RWPE1 (cell line): ENCODE measurements at regions not wholly inside any gene's neighbourhood (a gene's known extent, or its start where the extent isn't known, plus 50 kb on each side); places are given as distances from the start of the nearest gene placed in this dataset.

Source experiments
- CTCF ChIA-PET: fragments of 350-600 bp; sonication (Branson Sonifier 250); formaldehyde crosslinking; extraction: SDS; loops from one replicate; lab custom pipeline; 2021; lab: Yijun Ruan, JAX
- POLR2A ChIA-PET: fragments of 400-600 bp; formaldehyde crosslinking; extraction: SDS; loops from one replicate; lab custom pipeline; 2020; ENCODE audit warnings: antibody characterized with exemption; ENCODE audit not compliant: low non-redundant PET; lab: Yijun Ruan, JAX
- DNase-seq: peaks from one replicate; pipeline ENCODE4 v3.0.0; 2012; ENCODE audit warnings: low spot score
- H3K27ac ChIP-seq: fragments of 450-650 bp; 2 replicates; pipeline ENCODE4 v1.5.1; 2017
- TF ChIP-seq, protein P1 (sequence below): fragments of 450-650 bp; conservative IDR thresholded peaks from 2 replicates; pipeline ENCODE4 v1.5.1; 2017; ENCODE audit warnings: low read depth, mild to moderate bottlenecking

DNA sequence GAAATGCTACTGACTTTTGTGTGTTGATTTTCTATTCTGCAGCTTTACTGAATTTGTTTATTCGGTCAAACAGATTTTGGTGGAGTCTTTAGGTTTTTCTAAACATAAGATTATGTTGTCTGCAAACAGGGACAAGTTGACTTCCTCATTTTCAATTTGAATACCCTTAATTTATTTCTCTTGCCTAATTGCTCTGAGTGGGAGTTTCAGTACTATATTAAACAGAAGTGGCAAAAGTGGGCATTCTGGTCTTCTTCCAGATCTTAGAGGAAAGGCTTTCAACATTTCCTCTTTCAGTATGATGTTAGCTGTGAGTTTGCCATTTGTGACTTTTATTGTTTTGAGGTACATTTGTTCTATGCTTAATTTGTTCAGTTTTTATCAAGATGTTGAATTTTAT lies 268.5 kb downstream of the WNT5A start:
- no peak overlapping the region for H3K27ac ChIP-seq
- POLR2A ChIA-PET, result no interaction called here
- DNase-seq, result no peak
- TF ChIP-seq, protein P1, sequence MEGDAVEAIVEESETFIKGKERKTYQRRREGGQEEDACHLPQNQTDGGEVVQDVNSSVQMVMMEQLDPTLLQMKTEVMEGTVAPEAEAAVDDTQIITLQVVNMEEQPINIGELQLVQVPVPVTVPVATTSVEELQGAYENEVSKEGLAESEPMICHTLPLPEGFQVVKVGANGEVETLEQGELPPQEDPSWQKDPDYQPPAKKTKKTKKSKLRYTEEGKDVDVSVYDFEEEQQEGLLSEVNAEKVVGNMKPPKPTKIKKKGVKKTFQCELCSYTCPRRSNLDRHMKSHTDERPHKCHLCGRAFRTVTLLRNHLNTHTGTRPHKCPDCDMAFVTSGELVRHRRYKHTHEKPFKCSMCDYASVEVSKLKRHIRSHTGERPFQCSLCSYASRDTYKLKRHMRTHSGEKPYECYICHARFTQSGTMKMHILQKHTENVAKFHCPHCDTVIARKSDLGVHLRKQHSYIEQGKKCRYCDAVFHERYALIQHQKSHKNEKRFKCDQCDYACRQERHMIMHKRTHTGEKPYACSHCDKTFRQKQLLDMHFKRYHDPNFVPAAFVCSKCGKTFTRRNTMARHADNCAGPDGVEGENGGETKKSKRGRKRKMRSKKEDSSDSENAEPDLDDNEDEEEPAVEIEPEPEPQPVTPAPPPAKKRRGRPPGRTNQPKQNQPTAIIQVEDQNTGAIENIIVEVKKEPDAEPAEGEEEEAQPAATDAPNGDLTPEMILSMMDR, result no peak
- CTCF ChIA-PET, result no interaction called here

DNA sequence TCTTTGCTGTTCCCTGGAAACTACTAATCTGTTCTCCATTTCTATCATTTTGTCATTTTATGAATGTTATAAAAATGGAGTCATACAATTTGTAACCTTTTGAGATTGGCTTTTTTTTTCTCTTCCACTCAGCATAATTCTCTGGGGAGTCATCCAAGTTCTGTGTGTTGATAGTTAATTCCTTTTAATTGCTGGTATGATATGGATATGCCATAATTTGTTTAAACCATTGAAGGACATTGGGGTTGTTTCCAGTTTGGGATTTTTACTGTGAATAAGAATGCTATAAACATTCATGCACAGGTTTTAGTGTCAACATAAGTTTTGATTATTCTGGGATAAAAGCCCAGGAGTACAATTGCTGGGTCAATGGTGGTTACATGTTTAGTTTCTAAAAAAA lies 279.4 kb downstream of the WNT5A start:
- TF ChIP-seq, protein P1, result no peak
- no peak for DNase-seq
- ChIA-PET CTCF (no interaction called here), POLR2A (no interaction called here)
- H3K27ac ChIP-seq, result no peak overlapping the region

DNA sequence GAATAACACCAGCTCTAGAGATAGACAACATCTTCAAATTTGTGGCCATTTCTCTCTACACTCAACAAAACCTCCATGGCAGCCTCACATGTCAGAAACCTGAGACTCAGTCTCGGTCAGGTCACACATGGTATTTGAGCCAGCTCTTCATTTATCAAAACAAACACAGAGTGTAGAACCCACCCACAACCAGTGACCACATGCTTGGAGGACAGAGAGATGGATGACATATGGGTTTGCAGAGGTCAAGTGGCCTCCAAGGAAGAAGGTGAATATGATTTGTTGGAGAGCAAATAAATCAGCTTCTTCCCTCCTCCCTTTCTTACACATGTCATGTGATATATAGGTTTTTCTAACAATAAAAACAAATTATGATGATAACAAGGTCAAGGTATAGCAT lies 278.1 kb upstream of the LRTM1 start:
- CTCF ChIA-PET, result no interaction called here
- no peak overlapping the region for H3K27ac ChIP-seq
- TF ChIP-seq, protein P1, result no peak
- no peak for DNase-seq
- POLR2A ChIA-PET, result no interaction called here

DNA sequence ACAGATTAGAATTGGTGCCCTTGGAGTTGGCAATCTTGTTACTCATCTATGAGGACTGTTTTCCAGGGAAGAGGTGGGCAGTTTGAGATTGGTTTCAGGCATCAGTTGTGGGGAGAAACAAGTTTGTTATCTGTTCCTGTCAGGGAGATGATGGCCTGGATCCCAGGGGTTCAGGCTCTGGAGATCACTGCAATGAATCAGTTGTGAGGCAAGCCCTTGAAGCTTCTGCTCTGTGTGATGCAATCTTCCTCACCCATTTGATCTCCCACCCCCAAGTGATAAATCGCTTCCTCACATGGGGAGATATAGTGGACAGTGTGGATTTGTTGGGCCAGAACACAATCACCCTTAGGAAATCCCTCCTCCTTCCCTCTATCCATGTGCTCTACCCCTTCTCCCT lies 276.6 kb upstream of the LRTM1 start:
- no peak for DNase-seq
- ChIA-PET CTCF (no interaction called here), POLR2A (no interaction called here)
- TF ChIP-seq, protein P1, result no peak
- no peak overlapping the region for H3K27ac ChIP-seq

DNA sequence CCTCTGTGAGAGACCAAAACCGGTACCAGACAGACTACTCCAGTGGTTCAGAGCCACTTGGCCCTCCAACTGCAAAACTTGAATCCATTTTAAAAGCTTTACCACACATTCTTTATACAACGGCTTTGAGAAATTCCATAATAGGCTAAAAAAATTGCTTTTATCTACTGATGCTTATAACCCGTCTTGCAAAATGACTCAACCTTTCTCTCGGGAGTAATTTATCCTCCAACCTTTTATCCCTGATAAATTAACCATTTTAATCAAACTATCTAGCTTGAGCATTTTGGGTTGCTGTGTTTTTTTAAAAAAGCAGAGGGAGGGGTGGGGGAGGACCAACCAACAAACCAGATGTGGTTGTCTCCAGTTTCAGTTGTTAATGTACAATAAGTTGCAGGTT lies 275.7 kb upstream of the LRTM1 start:
- ChIA-PET CTCF (no interaction called here), POLR2A (no interaction called here)
- TF ChIP-seq, protein P1, result no peak

DNA sequence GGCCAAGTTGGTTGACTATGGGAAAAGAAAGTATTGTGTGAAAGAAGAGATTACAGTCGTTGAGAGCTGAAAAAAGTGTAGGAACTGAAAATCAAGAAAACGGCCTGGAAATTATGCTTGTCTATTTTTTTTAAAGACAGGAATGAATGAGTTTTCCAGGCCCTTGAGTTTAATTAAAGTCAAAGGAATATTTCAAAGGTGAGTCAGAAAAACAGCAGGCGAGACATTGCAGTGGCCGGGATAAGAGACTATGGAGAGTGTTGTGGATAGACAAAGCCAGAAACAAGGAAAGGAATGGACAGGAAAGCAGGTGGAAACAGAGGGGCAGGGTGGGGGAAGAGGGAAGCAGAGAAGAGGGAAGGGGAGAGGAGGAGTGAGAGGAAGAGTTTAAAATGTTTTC lies 275.1 kb upstream of the LRTM1 start:
- H3K27ac ChIP-seq, result no peak overlapping the region
- CTCF ChIA-PET, result interaction anchor here (0.7 kb wide), 1 partner anchor 333 kb away, joined by 6 read pairs; no protein-coding TSS in a partner anchor
- POLR2A ChIA-PET, result no interaction called here
- TF ChIP-seq, protein P1, result no peak
- peak; percentile 1 for DNase-seq

More for the DNA sequence above, 275.7 kb upstream of the LRTM1 start:
- DNase-seq, result no peak
- no peak overlapping the region for H3K27ac ChIP-seq
